ENCODE measurements at regions not wholly inside any gene's neighbourhood (a gene's known extent, or its start where the extent isn't known, plus 50 kb on each side); places are given as distances from the start of the nearest gene placed in this dataset.

DNA sequence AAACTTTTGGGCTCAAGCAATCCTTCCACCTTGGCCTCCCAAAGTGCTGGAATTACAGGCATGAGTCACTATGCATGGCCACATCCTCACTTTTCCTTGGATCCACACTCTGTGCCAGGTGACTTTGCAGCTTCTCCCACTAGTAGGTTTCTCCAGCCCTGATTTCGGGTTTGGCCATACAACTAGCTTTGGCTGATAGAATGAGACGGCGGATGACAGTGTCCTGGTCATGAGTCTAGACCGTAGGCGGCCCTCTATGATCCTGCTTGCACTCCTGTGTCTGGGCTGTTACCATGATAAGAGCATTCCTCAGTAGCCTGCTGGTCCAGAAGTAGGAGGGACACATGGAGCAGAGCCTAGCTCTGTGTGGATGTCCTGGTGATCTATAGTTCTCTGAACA is 112.5 kb upstream of the KL start:
- no peaks in the 10 kb centered on the region for H3K27me3 ChIP-seq
- H3K9me3 ChIP-seq, result no peaks in the 10 kb centered on the region
- H3K27ac ChIP-seq, result peak overlapping the region in 3 of 5 donors; percentile 56 to 78 (median 74)
- H3K4me1 ChIP-seq, result peaks cover 0 to 38% (median 13%) of the 10 kb centered on the region in 4 donors
- no peak for DNase-seq
- intact Hi-C loops (cut with DNase I; ENCODE audit: low total_unique reads), result no loop called here
- WGBS, 5 donors, result 82 to 96% (median 93%) methylated on average over 5 of the region's 5 CpGs
- no peak overlapping the region for H3K4me3 ChIP-seq
- H3K36me3 ChIP-seq, result no peaks in the 10 kb centered on the region
- TF ChIP-seq, protein P1, sequence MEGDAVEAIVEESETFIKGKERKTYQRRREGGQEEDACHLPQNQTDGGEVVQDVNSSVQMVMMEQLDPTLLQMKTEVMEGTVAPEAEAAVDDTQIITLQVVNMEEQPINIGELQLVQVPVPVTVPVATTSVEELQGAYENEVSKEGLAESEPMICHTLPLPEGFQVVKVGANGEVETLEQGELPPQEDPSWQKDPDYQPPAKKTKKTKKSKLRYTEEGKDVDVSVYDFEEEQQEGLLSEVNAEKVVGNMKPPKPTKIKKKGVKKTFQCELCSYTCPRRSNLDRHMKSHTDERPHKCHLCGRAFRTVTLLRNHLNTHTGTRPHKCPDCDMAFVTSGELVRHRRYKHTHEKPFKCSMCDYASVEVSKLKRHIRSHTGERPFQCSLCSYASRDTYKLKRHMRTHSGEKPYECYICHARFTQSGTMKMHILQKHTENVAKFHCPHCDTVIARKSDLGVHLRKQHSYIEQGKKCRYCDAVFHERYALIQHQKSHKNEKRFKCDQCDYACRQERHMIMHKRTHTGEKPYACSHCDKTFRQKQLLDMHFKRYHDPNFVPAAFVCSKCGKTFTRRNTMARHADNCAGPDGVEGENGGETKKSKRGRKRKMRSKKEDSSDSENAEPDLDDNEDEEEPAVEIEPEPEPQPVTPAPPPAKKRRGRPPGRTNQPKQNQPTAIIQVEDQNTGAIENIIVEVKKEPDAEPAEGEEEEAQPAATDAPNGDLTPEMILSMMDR (IDR thresholded peaks at IDR 0.05), result no peak
- TF ChIP-seq EP300 (IDR thresholded peaks at IDR 0.05), result no peak
- TF ChIP-seq POLR2A (IDR thresholded peaks at IDR 0.05), result no peak
- no peak for TF ChIP-seq POLR2AphosphoS5 (IDR thresholded peaks at IDR 0.05)

DNA sequence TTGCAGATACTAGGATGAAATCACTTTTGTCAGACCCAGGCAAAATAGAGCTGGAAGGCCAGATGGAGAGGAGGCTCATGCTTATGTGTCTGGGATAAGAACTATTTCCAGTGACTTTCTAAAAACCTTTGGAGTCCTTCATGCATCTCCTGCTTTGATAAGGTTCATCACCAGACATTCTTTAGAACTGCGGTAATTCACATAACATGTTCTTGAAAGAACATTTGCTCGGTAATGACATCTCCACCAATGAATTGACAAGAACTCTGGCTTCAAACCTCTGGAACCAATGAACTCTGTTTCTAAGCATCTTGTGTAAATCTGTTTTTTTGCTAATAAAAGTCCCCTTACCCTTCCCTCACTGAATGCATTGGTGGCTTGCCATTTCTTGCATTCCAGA is 112.0 kb upstream of the KL start:
- WGBS, 5 donors, result 86 to 93% (median 92%) methylated on average over 2 of the region's 2 CpGs
- Histone ChIP-seq H3K27ac (peak overlapping the region in 1 of 5 donors; percentile 78), H3K27me3 (no peaks in the 10 kb centered on the region), H3K36me3 (no peaks in the 10 kb centered on the region), H3K9me3 (no peaks in the 10 kb centered on the region), H3K4me1 (peaks cover 0 to 38% (median 13%) of the 10 kb centered on the region in 4 donors), H3K4me3 (no peak overlapping the region)
- no peak for DNase-seq
- TF ChIP-seq, protein P1 (IDR thresholded peaks at IDR 0.05), result no peak
- TF ChIP-seq EP300 (IDR thresholded peaks at IDR 0.05), result no peak
- no peak for TF ChIP-seq POLR2A (IDR thresholded peaks at IDR 0.05)
- no peak for TF ChIP-seq POLR2AphosphoS5 (IDR thresholded peaks at IDR 0.05)
- intact Hi-C loops (cut with DNase I; ENCODE audit: low total_unique reads), result no loop called here

DNA sequence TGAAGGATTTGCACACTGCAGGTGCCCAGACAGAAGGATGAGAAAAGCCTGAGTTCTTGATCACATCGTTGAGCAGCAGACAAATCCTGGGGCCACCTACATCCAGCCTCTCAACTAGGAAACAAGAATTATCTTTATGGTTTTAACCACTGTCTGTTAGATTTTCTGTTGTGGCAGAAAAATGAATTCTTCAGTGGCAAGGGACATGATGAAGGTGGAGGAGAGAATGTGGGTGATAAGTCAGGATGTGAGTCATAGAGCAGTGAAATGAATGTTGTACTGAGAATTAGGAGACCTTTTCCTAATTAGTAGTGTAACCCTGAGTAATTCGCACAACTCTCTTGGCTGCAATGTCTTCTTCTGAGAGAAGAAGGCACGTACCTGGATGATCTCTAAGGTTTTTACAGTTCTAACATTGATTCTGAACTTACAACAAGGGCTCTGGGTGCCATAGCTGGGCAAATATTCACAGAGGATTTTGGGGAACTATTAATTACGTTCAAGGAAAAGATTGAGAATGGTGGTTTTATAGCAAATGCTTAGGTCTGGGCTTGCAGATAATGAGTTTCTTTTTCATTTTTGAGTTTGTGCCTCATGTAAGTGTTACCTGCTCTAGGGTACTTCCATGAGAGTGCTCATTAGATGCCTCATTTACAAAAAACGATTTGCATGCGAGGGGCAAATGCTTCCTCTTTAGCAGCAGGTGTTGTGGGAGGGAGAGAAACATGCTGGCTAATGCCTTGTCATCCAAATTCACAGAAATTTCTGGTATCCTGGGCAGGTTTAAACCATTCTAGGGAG is 111.0 kb upstream of the KL start:
- H3K27ac ChIP-seq, result peak overlapping the region in 2 of 5 donors; percentile 26 to 40
- H3K36me3 ChIP-seq, result no peaks in the 10 kb centered on the region
- peaks cover 0 to 38% (median 13%) of the 10 kb centered on the region in 4 donors for H3K4me1 ChIP-seq
- TF ChIP-seq, protein P1 (IDR thresholded peaks at IDR 0.05), result no peak
- TF ChIP-seq POLR2A (IDR thresholded peaks at IDR 0.05) (no peak), EP300 (IDR thresholded peaks at IDR 0.05) (no peak), POLR2AphosphoS5 (IDR thresholded peaks at IDR 0.05) (no peak)
- no peak overlapping the region for H3K4me3 ChIP-seq
- intact Hi-C loops (cut with DNase I; ENCODE audit: low total_unique reads), result no loop called here
- H3K9me3 ChIP-seq, result no peaks in the 10 kb centered on the region
- no peaks in the 10 kb centered on the region for H3K27me3 ChIP-seq
- DNase-seq, result no peak
- 64 to 71% (median 67%) methylated on average over 6 of the region's 6 CpGs for WGBS, 5 donors

GRCh38 chr13:32905864-32906180 is 110.4 kb upstream of the KL start:
- Histone ChIP-seq H3K9me3 (no peaks in the 10 kb centered on the region), H3K4me1 (peaks cover 0 to 38% (median 13%) of the 10 kb centered on the region in 4 donors), H3K27ac (peak overlapping the region in 2 of 5 donors; percentile 26 to 40), H3K27me3 (no peaks in the 10 kb centered on the region), H3K36me3 (no peaks in the 10 kb centered on the region), H3K4me3 (no peak overlapping the region)
- intact Hi-C loops (cut with DNase I; ENCODE audit: low total_unique reads), result no loop called here
- DNase-seq, result peak in 1 of 2 donors; percentile 90
- TF ChIP-seq POLR2A (IDR thresholded peaks at IDR 0.05) (no peak), POLR2AphosphoS5 (IDR thresholded peaks at IDR 0.05) (no peak), EP300 (IDR thresholded peaks at IDR 0.05) (no peak)
- TF ChIP-seq, protein P1 (IDR thresholded peaks at IDR 0.05), result no peak
- 38 to 66% (median 54%) methylated on average over 4 of the region's 4 CpGs for WGBS, 5 donors
